Mesothelial cell of epicardium (in vitro differentiated cells): ENCODE measurements at regions not wholly inside any gene's neighbourhood (a gene's known extent, or its start where the extent isn't known, plus 50 kb on each side); places are given as distances from the start of the nearest gene placed in this dataset.

Source experiments
- DNase-seq, 2 experiments: peaks; one replicate each; pipeline ENCODE4 v3.0.0; 2021; ENCODE audit warnings: low spot score in 2 of 2; ENCODE audit not compliant: unreplicated experiment in 2 of 2
- H3K27ac Mint-ChIP-seq: 2 replicates; pipeline ENCODE4 v1.8.0; 2021; ENCODE audit warnings: mixed read lengths
- H3K27me3 Mint-ChIP-seq: 2 replicates; pipeline ENCODE4 v1.8.0; 2021; ENCODE audit warnings: low read depth, mixed read lengths
- H3K36me3 Mint-ChIP-seq: 2 replicates; pipeline ENCODE4 v1.8.0; 2021; ENCODE audit warnings: mixed read lengths
- H3K4me1 Mint-ChIP-seq: 2 replicates; pipeline ENCODE4 v1.8.0; 2021; ENCODE audit warnings: mixed read lengths
- H3K4me3 Mint-ChIP-seq: 2 replicates; pipeline ENCODE4 v1.8.0; 2021; ENCODE audit warnings: mild to moderate bottlenecking, moderate library complexity, mixed read lengths
- H3K9me3 Mint-ChIP-seq: 2 replicates; pipeline ENCODE4 v1.8.0; 2021; ENCODE audit warnings: mixed read lengths
- TF ChIP-seq, protein P1 (sequence below): fragments of 200-600 bp; sonication (generic); IDR thresholded peaks from one replicate; pipeline ENCODE4 v1.5.0; 2021; ENCODE audit warnings: antibody characterized with exemption; ENCODE audit not compliant: unreplicated experiment

DNA sequence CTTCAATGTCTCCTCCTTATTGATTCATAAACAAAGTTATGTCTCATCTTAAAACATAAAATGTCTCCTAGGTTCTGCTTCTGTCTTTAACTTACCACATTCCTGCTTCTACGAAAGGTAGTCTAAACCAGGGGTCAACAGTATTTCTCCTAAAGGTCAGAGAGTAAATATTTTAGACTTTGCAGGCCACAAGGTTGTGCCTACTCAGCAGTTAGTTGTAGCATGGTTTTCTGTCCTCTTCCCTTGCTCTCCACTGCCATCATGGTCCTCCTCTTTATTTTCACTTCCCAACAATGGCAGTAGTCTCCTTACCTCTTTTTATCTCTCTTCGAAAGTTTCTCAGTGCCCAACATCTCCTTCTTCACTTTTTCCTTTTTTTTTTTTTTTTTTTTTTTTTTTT, 68.3 kb upstream of the LRP1B start:
- H3K36me3 Mint-ChIP-seq, result no peaks in the 10 kb centered on the region
- H3K4me3 Mint-ChIP-seq, result no peak overlapping the region
- no peak for DNase-seq
- no peaks in the 10 kb centered on the region for H3K27me3 Mint-ChIP-seq
- TF ChIP-seq, protein P1, sequence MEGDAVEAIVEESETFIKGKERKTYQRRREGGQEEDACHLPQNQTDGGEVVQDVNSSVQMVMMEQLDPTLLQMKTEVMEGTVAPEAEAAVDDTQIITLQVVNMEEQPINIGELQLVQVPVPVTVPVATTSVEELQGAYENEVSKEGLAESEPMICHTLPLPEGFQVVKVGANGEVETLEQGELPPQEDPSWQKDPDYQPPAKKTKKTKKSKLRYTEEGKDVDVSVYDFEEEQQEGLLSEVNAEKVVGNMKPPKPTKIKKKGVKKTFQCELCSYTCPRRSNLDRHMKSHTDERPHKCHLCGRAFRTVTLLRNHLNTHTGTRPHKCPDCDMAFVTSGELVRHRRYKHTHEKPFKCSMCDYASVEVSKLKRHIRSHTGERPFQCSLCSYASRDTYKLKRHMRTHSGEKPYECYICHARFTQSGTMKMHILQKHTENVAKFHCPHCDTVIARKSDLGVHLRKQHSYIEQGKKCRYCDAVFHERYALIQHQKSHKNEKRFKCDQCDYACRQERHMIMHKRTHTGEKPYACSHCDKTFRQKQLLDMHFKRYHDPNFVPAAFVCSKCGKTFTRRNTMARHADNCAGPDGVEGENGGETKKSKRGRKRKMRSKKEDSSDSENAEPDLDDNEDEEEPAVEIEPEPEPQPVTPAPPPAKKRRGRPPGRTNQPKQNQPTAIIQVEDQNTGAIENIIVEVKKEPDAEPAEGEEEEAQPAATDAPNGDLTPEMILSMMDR, result no peak
- H3K27ac Mint-ChIP-seq, result no peak overlapping the region
- H3K4me1 Mint-ChIP-seq, result no peaks in the 10 kb centered on the region
- H3K9me3 Mint-ChIP-seq, result no peaks in the 10 kb centered on the region

DNA sequence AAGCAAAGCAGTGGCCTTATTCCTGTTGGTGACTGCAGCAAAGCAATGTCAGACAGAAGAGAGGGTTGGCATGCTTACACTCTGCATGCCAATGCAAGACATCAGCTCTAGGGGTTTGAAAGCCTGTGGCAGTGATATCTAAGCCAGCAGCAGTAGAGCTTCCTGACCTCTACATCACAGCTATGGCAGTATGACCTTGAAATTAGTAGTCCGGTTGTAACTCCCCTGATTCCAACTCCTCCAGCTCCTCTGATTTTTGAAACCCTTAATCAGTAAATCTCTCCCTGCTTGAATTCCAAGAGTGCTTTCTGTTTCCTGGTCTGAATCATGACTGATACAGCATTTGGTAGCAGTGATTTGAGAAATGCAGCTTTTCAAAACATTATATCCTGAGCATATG, 60.0 kb upstream of the LRP1B start:
- H3K27ac Mint-ChIP-seq, result no peak overlapping the region

DNA sequence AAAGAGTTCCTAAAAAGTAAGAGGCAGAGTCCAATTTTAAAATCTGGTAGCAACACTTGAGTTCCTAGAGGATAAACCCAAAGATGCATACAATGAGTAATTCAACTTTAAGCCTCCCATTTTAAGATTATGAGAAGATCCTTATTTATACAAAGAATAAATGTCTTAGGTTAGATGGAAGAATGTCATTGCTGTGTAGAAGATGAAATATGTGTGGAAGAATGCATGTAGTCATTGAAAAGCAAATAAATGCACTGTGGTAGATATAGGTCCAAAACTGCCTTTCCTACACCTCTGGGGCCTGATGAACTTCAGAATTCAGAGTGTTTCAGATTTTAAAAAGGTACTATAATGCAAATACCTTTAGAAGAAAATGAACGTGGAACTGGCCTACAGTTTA, 58.7 kb upstream of the LRP1B start:
- H3K9me3 Mint-ChIP-seq, result peaks cover 11% of the 10 kb centered on the region
- no peaks in the 10 kb centered on the region for H3K36me3 Mint-ChIP-seq
- H3K4me3 Mint-ChIP-seq, result no peak overlapping the region
- no peak overlapping the region for H3K27ac Mint-ChIP-seq
- TF ChIP-seq, protein P1, result no peak
- no peaks in the 10 kb centered on the region for H3K27me3 Mint-ChIP-seq
- peaks cover 13% of the 10 kb centered on the region for H3K4me1 Mint-ChIP-seq
- DNase-seq, result no peak

More for the DNA sequence above, 60.0 kb upstream of the LRP1B start:
- no peaks in the 10 kb centered on the region for H3K36me3 Mint-ChIP-seq
- peaks cover 8% of the 10 kb centered on the region for H3K9me3 Mint-ChIP-seq
- H3K4me1 Mint-ChIP-seq, result peaks cover 13% of the 10 kb centered on the region
- DNase-seq, result no peak
- TF ChIP-seq, protein P1, result no peak
- H3K27me3 Mint-ChIP-seq, result no peaks in the 10 kb centered on the region
- no peak overlapping the region for H3K4me3 Mint-ChIP-seq

DNA sequence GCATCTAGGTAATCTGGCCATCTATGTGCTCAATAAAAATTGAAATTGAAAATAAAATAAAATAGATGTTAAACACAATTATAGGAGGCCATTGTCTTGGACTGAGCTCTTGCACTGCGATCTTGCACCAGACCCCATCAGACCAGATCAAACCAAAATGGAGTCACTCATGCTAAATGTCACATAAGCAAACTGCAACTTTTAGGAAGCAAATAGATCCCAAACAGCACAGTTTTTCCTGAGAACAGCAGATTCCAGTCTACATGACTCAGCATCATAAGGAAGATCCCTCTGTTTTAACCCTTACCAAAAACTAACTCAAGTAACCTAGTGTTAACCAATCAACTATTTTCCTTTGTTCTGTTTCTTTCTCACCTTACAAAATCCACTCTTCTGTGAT, 57.7 kb upstream of the LRP1B start:
- TF ChIP-seq, protein P1, result no peak
- Mint-ChIP-seq H3K4me1 (peaks cover 13% of the 10 kb centered on the region), H3K36me3 (no peaks in the 10 kb centered on the region), H3K27ac (no peak overlapping the region), H3K27me3 (no peaks in the 10 kb centered on the region), H3K9me3 (peaks cover 16% of the 10 kb centered on the region), H3K4me3 (no peak overlapping the region)
- DNase-seq, result no peak

DNA sequence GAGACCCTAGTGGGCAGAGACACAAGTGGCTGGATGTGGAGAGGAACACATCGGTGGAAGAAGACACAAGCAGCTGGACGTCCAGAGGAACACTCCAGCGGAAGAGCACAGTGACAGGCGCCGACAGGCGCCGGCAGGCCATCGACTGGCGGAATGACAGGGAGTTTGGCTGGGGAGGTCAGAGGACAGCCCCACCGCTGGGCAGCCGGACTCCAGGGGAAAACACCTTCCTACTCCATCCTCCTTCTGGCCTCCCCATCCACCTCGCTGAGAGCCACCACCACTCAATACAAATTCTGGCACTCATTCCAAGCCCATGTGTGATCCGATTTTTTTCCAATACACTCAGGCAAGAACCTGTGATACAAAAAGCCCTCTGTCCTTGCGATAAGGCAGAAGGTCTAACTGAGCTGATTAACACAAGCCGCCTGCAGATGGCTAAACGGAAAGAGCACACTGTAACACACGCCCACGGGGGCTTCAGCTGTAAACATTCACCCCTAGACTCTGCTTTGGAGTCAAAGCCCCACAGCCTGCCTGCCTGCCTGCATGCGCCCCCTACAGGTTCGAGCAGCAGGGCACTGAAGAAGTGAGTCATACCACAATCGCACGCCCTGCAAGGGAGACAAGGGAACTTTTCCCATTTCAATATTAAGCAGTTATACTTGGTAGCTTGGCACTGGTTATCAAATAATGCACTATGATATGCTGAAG, 50.2 kb upstream of the LRP1B start:
- H3K27me3 Mint-ChIP-seq, result no peaks in the 10 kb centered on the region
- DNase-seq, result no peak
- peaks cover 13% of the 10 kb centered on the region for H3K9me3 Mint-ChIP-seq
- TF ChIP-seq, protein P1, result peak; percentile 48
- no peak overlapping the region for H3K4me3 Mint-ChIP-seq
- no peak overlapping the region for H3K27ac Mint-ChIP-seq
- H3K4me1 Mint-ChIP-seq, result peaks cover 20% of the 10 kb centered on the region
- no peaks in the 10 kb centered on the region for H3K36me3 Mint-ChIP-seq
